K562 (cell line): ENCODE measurements at regions not wholly inside any gene's neighbourhood (a gene's known extent, or its start where the extent isn't known, plus 50 kb on each side); places are given as distances from the start of the nearest gene placed in this dataset.

Experiments
- ATAC-seq: fragments of 200-7000 bp; cut with Tn5 transposase; 3 replicates; pipeline ENCODE4 v1.9.1; 2020; ENCODE audit warnings: moderate library complexity
- BruUV-seq: library from RNA; stranded (reverse); fragments of 400-500 nt; replicated peaks from 2 replicates; lab custom pipeline; 2021; lab: Mats Ljungman, UMichigan
- CTCF ChIA-PET: fragments of 300-600 bp; formaldehyde crosslinking; extraction: SDS; loops from one replicate; lab custom pipeline; 2021; ENCODE audit warnings: low intra/inter-chr PET ratio; lab: Yijun Ruan, JAX
- POLR2A ChIA-PET: fragments of 300-600, 350-650 bp; sonication (Branson Sonifier 250); formaldehyde crosslinking; extraction: SDS; loops from one replicate; lab custom pipeline; 2021; ENCODE audit warnings: antibody characterized with exemption, inconsistent platforms; lab: Yijun Ruan, JAX
- DNase-seq, 4 experiments: peaks; one replicate each; pipeline versions ENCODE4 v3.0.0 to v3.0.0-alpha.2; 2011 to 2018; ENCODE audit warnings: low spot score in 3 of 4, mixed read lengths in 3 of 4; ENCODE audit errors: extremely low read depth in 1 of 4
- FAIRE-seq: peaks from 2 replicates; lab custom pipeline; 2011; peaks lifted over from hg19 to GRCh38; lab: Jason Lieb, UNC
- H2AFZ ChIP-seq: 2 replicates; pipeline ENCODE4 v1.6.0; 2011; ENCODE audit warnings: low read depth, low read length, control low read depth, inconsistent platforms
- H3K27ac ChIP-seq: fragments of 200-600 bp; 3 replicates; pipeline ENCODE4 v1.8.0; 2011; ENCODE audit warnings: low read depth, mild to moderate bottlenecking, control low read depth, inconsistent platforms, low read length, moderate library complexity, mixed read lengths; ENCODE audit errors: extremely low read depth
- H3K27me3 ChIP-seq, 2 experiments: fragments of 300-600 bp in 1 of 2; 2 replicates in 1 of 2; 3 replicates in 1 of 2; pipeline versions ENCODE4 v1.6.0 to v1.8.0; 2011; ENCODE audit warnings: inconsistent platforms in 2 of 2, low read length in 2 of 2, mild to moderate bottlenecking in 1 of 2, mixed read lengths in 1 of 2, moderate library complexity in 1 of 2; ENCODE audit not compliant: control insufficient read depth in 2 of 2, insufficient read depth in 2 of 2
- H3K36me3 ChIP-seq: fragments of 300-600 bp; 3 replicates; pipeline ENCODE4 v1.8.0; 2011; ENCODE audit warnings: mild to moderate bottlenecking, low read length, inconsistent platforms; ENCODE audit not compliant: control insufficient read depth, insufficient read depth
- H3K4me1 ChIP-seq, 2 experiments: fragments of 200-600 bp in 1 of 2; replicated peaks in 1 of 2; 2 replicates in 1 of 2; 3 replicates in 1 of 2; pipeline versions ENCODE4 v1.5.1 to v1.8.0; 2011; ENCODE audit warnings: inconsistent platforms in 2 of 2, low read length in 2 of 2, mild to moderate bottlenecking in 1 of 2, mixed read lengths in 1 of 2, moderate library complexity in 1 of 2; ENCODE audit not compliant: control insufficient read depth in 2 of 2, insufficient read depth in 2 of 2
- H3K4me2 ChIP-seq: 2 replicates; pipeline ENCODE4 v1.6.1; 2011; ENCODE audit warnings: low read length, control low read depth, inconsistent platforms, mixed read lengths; ENCODE audit not compliant: insufficient read depth
- H3K4me3 ChIP-seq: fragments of 200-600 bp; sonication (generic), shearing (Covaris generic); 2 replicates; pipeline ENCODE4 v1.5.1; 2016; ENCODE audit warnings: control low read depth, inconsistent platforms
- H3K79me2 ChIP-seq: fragments of 200-600 bp; 3 replicates; pipeline ENCODE4 v1.8.0; 2011; ENCODE audit warnings: low read length, inconsistent platforms; ENCODE audit not compliant: control insufficient read depth, insufficient read depth
- H3K9ac ChIP-seq, 2 experiments: 2 replicates each; pipeline versions ENCODE4 v1.6.0 to v1.6.1; 2011; ENCODE audit warnings: low read depth in 2 of 2, low read length in 2 of 2, control low read depth in 1 of 2, inconsistent platforms in 1 of 2, mild to moderate bottlenecking in 1 of 2, mixed read lengths in 1 of 2; ENCODE audit not compliant: insufficient read depth in 1 of 2
- H3K9me1 ChIP-seq: one replicate; pipeline ENCODE4 v1.6.0; 2011; ENCODE audit warnings: inconsistent platforms, mild to moderate bottlenecking, low read length, moderate library complexity; ENCODE audit not compliant: control insufficient read depth, insufficient read depth
- H3K9me3 ChIP-seq: replicated peaks from 2 replicates; pipeline ENCODE4 v1.5.1; 2011; ENCODE audit warnings: low read depth, low read length, inconsistent platforms; ENCODE audit not compliant: control insufficient read depth, insufficient read depth
- H4K20me1 ChIP-seq: replicated peaks from 2 replicates; pipeline ENCODE4 v1.6.1; 2011; ENCODE audit warnings: low read length, inconsistent platforms, mixed read lengths; ENCODE audit not compliant: control insufficient read depth, insufficient read depth
- PML ChIP-seq: IDR thresholded peaks from 2 replicates; pipeline ENCODE4 v1.6.1; 2012; ENCODE audit warnings: low read length, inconsistent platforms
- STAT5B ChIP-seq: fragments of 250-450 bp; sonication (Bioruptor Pico); IDR thresholded peaks from 2 replicates; pipeline ENCODE4 v1.8.0; 2021; ENCODE audit warnings: mild to moderate bottlenecking, inconsistent platforms
- ZNF57 ChIP-seq: fragments of 450-650 bp; formaldehyde crosslinking; IDR thresholded peaks from 2 replicates; pipeline ENCODE4 v1.4.0; 2020; ENCODE audit warnings: mild to moderate bottlenecking, moderate library complexity
- in situ Hi-C: fragments of 300-500 bp; cut with MboI; formaldehyde crosslinking; loops from 4 replicates; pipeline ENCODE4 v1.15.0; 2018; ENCODE audit warnings: inconsistent platforms, mixed read lengths
- intact Hi-C: fragments of 100-400 bp; cut with micrococcal nuclease; formaldehyde crosslinking; loops from 2 replicates; pipeline ENCODE4 v1.14.2; 2022
- TF ChIP-seq, protein P1 (sequence below), 2 experiments: fragments of 450-650 bp in 1 of 2; sonication (generic) in 1 of 2; formaldehyde crosslinking in 1 of 2; IDR thresholded peaks in 1 of 2; conservative IDR thresholded peaks in 1 of 2; 2 replicates each; pipeline versions ENCODE4 v1.6.1 to v1.8.1; 2016 to 2023; ENCODE audit warnings: mild to moderate bottlenecking in 2 of 2, moderate library complexity in 2 of 2, inconsistent platforms in 1 of 2, missing genetic modification reagents in 1 of 2

DNA sequence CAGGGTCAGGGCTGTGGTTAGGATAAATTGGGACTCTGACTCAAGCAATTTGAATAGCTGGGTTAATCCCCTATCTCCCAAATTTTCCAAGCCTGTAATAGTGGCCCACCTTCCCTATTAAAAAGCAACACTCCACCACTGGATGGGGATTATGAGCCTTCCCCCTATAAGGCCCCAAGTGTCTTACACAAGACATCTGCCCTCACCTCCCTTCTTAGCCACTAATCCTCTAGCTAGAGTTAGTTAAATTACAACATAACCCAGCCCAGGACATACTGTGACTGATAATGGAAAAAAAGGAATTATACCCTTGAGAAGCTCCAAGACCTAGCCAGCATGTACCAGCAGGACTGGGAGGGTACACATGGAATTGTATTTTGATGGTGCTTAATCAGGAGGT, 190.4 kb downstream of the NRP2 start:
- Histone ChIP-seq H3K4me2 (no peak overlapping the region), H3K79me2 (no peaks in the 10 kb centered on the region)
- POLR2A ChIA-PET, result no interaction called here
- TF ChIP-seq STAT5B (CRISPR knock-in tag), result no peak
- no peak for TF ChIP-seq ZNF57
- TF ChIP-seq, all 486 proteins: peak for 0
- no TSS peak for BruUV-seq
- FAIRE-seq (no peak), DNase-seq (no peak), ATAC-seq (no peak)
- Histone ChIP-seq H3K27ac (no peak overlapping the region), H3K9ac (no peak overlapping the region), H3K36me3 (no peaks in the 10 kb centered on the region), H4K20me1 (no peaks in the 10 kb centered on the region), H3K4me3 (no peak overlapping the region), H3K4me1 (no peaks in the 10 kb centered on the region), H3K27me3 (peaks cover 0 to 8% of the 10 kb centered on the region in 2 experiments; a peak in 1 of 5 replicates), H3K9me3 (no peaks in the 10 kb centered on the region), H3K9me1 (no peaks in the 10 kb centered on the region), H2AFZ (no peak overlapping the region)
- intact Hi-C loops, result no loop called here
- in situ Hi-C loops, result no loop called here
- CTCF ChIA-PET, result no interaction called here

DNA sequence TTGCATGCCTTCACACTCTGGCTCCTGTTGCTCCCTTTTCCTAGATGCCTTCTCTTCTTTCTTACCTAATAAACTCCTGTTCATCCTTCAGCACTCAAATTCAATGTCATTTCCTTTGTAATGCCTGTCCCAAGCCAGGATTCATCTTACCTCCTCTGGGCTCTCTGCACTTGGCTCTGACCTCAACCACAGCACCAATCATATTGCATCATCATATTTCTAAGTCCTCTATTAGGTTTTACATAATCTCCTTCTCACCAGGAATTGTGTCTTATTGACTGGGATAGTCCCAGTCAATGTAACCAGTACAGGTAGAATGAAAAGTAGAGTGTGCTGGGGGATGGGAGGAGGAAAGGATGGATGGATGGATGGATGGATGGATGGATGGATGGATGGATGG, 187.1 kb downstream of the NRP2 start:
- H3K9me1 ChIP-seq, result no peaks in the 10 kb centered on the region
- H3K9ac ChIP-seq, result no peak overlapping the region
- POLR2A ChIA-PET, result no interaction called here
- in situ Hi-C loops (no loop called here), intact Hi-C loops (no loop called here)
- FAIRE-seq, result no peak
- CTCF ChIA-PET, result interaction anchor here (0.5 kb wide), 1 partner anchor 15 kb away, joined by 3 read pairs; no protein-coding TSS in a partner anchor
- no peaks in the 10 kb centered on the region for H4K20me1 ChIP-seq
- no peak for ATAC-seq
- H3K36me3 ChIP-seq, result no peaks in the 10 kb centered on the region
- no peak overlapping the region for H2AFZ ChIP-seq
- no peak for TF ChIP-seq PML
- TF ChIP-seq, protein P1, sequence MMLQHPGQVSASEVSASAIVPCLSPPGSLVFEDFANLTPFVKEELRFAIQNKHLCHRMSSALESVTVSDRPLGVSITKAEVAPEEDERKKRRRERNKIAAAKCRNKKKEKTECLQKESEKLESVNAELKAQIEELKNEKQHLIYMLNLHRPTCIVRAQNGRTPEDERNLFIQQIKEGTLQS (IDR thresholded peaks at IDR 0.05), result peak; percentile 38; the same call in 1 of the 2 replicates
- TF ChIP-seq, protein P1 (CRISPR knock-in tag; conservative IDR thresholded peaks at IDR 0.05), result no peak
- no peaks in the 10 kb centered on the region for H3K9me3 ChIP-seq
- H3K4me2 ChIP-seq, result no peak overlapping the region
- no peak for DNase-seq
- H3K27ac ChIP-seq, result no peak overlapping the region
- no peaks in the 10 kb centered on the region for H3K4me1 ChIP-seq
- H3K27me3 ChIP-seq, result peaks cover 0 to 6% of the 10 kb centered on the region in 2 experiments; a peak in 1 of 5 replicates
- H3K79me2 ChIP-seq, result no peaks in the 10 kb centered on the region
- no peak overlapping the region for H3K4me3 ChIP-seq
- BruUV-seq, result no TSS peak
